BLaER1 (cell line): ENCODE measurements at regions not wholly inside any gene's neighbourhood (a gene's known extent, or its start where the extent isn't known, plus 50 kb on each side); places are given as distances from the start of the nearest gene placed in this dataset.

Experiments
- H3K27ac ChIP-seq: shearing (Covaris generic); formaldehyde crosslinking; 2 replicates; pipeline ENCODE4 v1.8.1; 2022
- H3K27me3 ChIP-seq: shearing (Covaris generic); formaldehyde crosslinking; 2 replicates; pipeline ENCODE4 v1.8.1; 2022
- H3K36me3 ChIP-seq: shearing (Covaris generic); formaldehyde crosslinking; 2 replicates; pipeline ENCODE4 v1.8.1; 2022
- H3K4me1 ChIP-seq: shearing (Covaris generic); formaldehyde crosslinking; 2 replicates; pipeline ENCODE4 v1.8.1; 2022
- H3K4me2 ChIP-seq: shearing (Covaris generic); formaldehyde crosslinking; 2 replicates; pipeline ENCODE4 v1.8.1; 2022
- H3K4me3 ChIP-seq: shearing (Covaris generic); formaldehyde crosslinking; 2 replicates; pipeline ENCODE4 v1.8.1; 2022
- H3K9ac ChIP-seq: shearing (Covaris generic); formaldehyde crosslinking; 2 replicates; pipeline ENCODE4 v1.8.1; 2022
- H3K9me3 ChIP-seq: shearing (Covaris generic); formaldehyde crosslinking; 2 replicates; pipeline ENCODE4 v1.8.1; 2022
- H4K20me1 ChIP-seq: shearing (Covaris generic); formaldehyde crosslinking; 2 replicates; pipeline ENCODE4 v1.8.1; 2022
- Cebpa-rat ChIP-seq: shearing (Covaris generic); IDR thresholded peaks from 2 replicates; pipeline ENCODE4 v1.8.1; 2022

DNA sequence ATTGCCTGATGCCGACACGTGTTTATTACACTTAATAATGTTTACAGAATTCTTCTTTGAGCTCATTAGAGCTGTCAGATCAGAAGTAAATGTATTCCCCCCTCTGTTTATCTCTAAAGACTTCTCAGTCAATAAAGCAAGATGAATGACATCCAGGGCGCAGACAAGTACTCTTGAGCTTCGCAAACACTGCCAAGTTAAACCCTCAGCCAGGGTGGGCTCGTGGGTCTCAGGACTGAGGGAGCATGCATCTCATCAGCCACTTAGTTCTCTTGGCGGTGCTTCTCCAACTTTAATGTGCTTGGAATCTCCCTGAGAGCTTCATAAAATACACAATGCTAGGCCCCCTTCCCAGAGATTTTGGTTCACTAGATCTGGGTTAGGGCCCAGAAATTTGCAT lies 333.9 kb upstream of the THRB start:
- no peaks in the 10 kb centered on the region for H3K9me3 ChIP-seq
- peak overlapping the region; percentile 100 for H3K4me2 ChIP-seq

DNA sequence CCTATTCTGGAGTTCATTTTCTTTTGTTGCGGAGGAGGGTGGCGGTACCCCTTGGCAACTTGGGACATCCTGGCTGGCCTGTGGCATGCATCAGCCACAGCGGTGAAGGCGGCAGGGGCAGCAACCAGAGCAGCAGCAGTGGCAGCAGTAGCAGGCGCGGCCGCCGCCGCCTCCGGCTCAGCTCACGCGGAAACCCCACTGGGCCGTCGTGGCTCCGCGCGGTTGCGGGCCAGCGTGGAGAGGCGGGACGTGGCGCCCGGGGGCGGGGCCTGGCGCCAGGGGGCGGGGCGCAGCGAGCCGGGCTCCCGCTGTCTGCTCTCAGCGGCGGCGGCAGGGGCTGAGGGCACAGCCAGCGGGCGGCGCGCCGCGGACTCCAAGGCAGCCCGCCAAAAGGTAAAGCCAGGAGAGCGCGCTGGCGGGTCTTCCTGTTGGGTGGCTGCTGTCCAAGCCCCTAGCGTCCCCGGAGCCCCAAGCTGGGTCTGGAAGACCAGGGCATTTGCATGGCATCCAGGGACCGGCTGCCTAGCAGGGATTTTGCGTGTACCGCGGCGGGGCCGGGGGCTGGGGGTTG lies 334.4 kb upstream of the THRB start:
- peak overlapping the region; percentile 48; the same call in 1 of the 2 replicates for H3K9ac ChIP-seq
- no peaks in the 10 kb centered on the region for H4K20me1 ChIP-seq
- H3K4me2 ChIP-seq = peak overlapping the region; percentile 100
- no peak overlapping the region for H3K27ac ChIP-seq
- no peaks in the 10 kb centered on the region for H3K9me3 ChIP-seq
- TF ChIP-seq Cebpa-rat = no peak
- peak overlapping the region; percentile 72 for H3K4me3 ChIP-seq
- peaks cover 7% of the 10 kb centered on the region; the same call in 1 of the 2 replicates for H3K4me1 ChIP-seq
- H3K36me3 ChIP-seq = no peaks in the 10 kb centered on the region
- H3K27me3 ChIP-seq = peaks cover 24% of the 10 kb centered on the region

More for the DNA sequence above, 333.9 kb upstream of the THRB start:
- Histone ChIP-seq H3K9ac (no peak overlapping the region), H3K27me3 (peaks cover 24% of the 10 kb centered on the region), H3K27ac (no peak overlapping the region), H3K4me3 (peak overlapping the region; percentile 72), H4K20me1 (no peaks in the 10 kb centered on the region), H3K4me1 (peaks cover 7% of the 10 kb centered on the region; the same call in 1 of the 2 replicates), H3K36me3 (no peaks in the 10 kb centered on the region)
- no peak for TF ChIP-seq Cebpa-rat

DNA sequence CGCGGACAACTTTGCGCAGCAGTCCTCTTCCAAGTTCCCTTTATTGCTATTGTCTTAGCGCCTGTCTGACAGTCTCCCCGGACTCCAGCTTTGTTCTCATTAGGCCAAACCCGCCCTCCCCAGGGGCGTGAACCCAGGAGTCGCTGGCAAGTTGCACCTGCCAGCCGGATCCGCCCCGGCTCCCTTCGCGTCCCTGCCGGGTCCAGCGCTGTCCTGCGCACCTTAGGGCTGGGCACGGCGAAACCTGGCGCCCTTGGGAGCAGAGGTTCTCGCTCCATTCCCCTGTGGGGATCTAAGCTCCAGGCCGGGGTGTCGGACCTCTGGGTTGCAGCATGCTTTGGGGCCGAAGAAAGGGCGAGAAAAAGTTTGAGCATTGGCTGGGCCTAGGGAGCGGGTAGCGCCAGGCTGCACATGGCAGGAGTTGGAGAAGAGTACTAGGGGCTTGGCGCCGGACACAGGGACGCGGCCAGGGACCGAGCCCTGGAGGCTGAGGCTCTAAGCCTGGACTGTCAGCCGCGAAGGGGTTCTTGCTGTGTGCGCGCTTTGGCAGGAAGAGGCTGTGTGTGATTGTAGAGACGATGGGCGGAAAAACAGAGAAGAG lies 335.1 kb upstream of the THRB start:
- Histone ChIP-seq H3K4me3 (peak overlapping the region; percentile 72), H3K36me3 (no peaks in the 10 kb centered on the region), H3K27me3 (peaks cover 24% of the 10 kb centered on the region), H3K27ac (no peak overlapping the region), H3K9me3 (no peaks in the 10 kb centered on the region), H3K4me1 (peaks cover 7% of the 10 kb centered on the region; the same call in 1 of the 2 replicates), H4K20me1 (no peaks in the 10 kb centered on the region), H3K4me2 (peak overlapping the region; percentile 100), H3K9ac (peak overlapping the region; percentile 48; the same call in 1 of the 2 replicates)
- no peak for TF ChIP-seq Cebpa-rat

- TF ChIP-seq Cebpa-rat = no peak
- Histone ChIP-seq H3K4me2 (peak overlapping the region; percentile 100), H3K27me3 (peaks cover 24% of the 10 kb centered on the region), H3K4me1 (peaks cover 7% of the 10 kb centered on the region; the same call in 1 of the 2 replicates), H3K27ac (no peak overlapping the region), H3K9ac (peak overlapping the region; percentile 48; the same call in 1 of the 2 replicates), H4K20me1 (no peaks in the 10 kb centered on the region), H3K9me3 (no peaks in the 10 kb centered on the region), H3K36me3 (no peaks in the 10 kb centered on the region), H3K4me3 (peak overlapping the region; percentile 72)
Measured at GRCh38 chr3:24830230-24831152, 335.8 kb upstream of the THRB start.

GRCh38 chr3:24831221-24831620 lies 336.6 kb upstream of the THRB start:
- TF ChIP-seq Cebpa-rat = no peak
- H3K4me2 ChIP-seq = no peak overlapping the region
- no peaks in the 10 kb centered on the region for H4K20me1 ChIP-seq
- H3K27ac ChIP-seq = no peak overlapping the region
- H3K4me1 ChIP-seq = peaks cover 7% of the 10 kb centered on the region; the same call in 1 of the 2 replicates
- no peak overlapping the region for H3K9ac ChIP-seq
- no peaks in the 10 kb centered on the region for H3K9me3 ChIP-seq
- H3K4me3 ChIP-seq = no peak overlapping the region
- H3K36me3 ChIP-seq = no peaks in the 10 kb centered on the region
- peaks cover 24% of the 10 kb centered on the region for H3K27me3 ChIP-seq

DNA sequence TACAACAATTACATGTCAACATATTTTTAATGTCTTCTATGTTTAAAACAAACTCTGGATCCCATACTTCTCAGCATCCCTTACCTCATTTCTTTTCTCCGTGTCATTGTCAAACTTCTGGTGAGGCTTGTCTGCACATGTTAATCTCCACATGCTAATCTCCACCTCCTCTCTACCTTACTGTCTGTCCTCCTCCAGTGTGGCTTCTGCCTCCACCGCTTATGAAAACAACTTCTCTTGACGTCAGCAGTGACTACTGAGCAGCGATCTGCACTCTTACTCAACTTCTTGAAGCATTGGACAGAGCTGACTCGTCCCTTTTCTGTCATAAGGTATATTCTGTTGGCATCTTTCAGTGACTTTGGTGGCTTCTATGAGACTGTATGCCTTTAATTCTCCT lies 338.2 kb upstream of the THRB start:
- Histone ChIP-seq H3K4me1 (peaks cover 7% of the 10 kb centered on the region; the same call in 1 of the 2 replicates), H4K20me1 (no peaks in the 10 kb centered on the region), H3K27ac (no peak overlapping the region), H3K4me2 (no peak overlapping the region), H3K4me3 (no peak overlapping the region), H3K27me3 (peaks cover 24% of the 10 kb centered on the region), H3K9ac (no peak overlapping the region), H3K9me3 (no peaks in the 10 kb centered on the region), H3K36me3 (no peaks in the 10 kb centered on the region)
- no peak for TF ChIP-seq Cebpa-rat

DNA sequence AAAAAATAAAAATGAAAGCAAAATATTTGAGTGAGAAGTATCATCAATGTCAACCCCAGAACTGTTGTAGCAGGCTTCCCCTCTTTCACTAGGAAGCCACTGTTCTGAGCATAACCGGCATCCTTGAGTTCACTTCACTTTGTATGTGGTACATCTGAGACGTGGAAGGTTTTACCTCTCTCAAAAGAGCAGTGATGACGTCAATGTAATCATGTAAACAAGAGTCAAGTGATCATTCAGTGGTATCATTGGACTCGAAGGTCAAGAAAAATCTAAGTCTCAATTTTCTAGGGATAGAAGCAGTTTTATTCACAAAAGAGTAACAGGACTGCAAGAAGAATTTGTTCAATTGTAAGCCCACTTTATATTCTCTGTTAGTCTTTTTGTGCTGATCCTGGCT lies 339.8 kb upstream of the THRB start:
- Histone ChIP-seq H3K27me3 (peaks cover 19% of the 10 kb centered on the region), H3K4me3 (no peak overlapping the region), H3K27ac (no peak overlapping the region), H3K9me3 (no peaks in the 10 kb centered on the region), H3K4me2 (no peak overlapping the region), H3K4me1 (0 out of 2 replicates have a peak, but pooled peaks cover 3% of the 10 kb centered on the region), H4K20me1 (no peaks in the 10 kb centered on the region), H3K36me3 (no peaks in the 10 kb centered on the region), H3K9ac (no peak overlapping the region)
- no peak for TF ChIP-seq Cebpa-rat

DNA sequence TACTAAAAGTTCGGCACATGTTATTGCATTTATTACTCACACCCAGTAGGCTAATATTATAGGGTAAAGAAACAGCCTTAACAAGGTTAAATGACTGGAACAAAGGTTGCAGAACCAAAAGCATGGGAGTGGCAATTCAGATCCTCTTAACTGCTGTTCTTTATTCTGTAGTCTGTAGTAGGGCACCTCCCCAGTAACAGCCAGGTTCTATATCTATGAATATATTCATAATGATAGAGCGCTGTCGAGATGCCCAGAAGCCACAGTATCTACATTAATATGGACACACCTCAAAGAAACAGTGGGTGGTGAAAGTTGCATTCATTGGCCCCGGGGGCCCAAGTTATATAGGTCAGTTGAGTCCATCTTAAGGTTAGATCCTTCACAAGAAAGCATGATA lies 340.9 kb upstream of the THRB start:
- Histone ChIP-seq H3K27me3 (peaks cover 8% of the 10 kb centered on the region), H3K4me1 (0 out of 2 replicates have a peak, but pooled peaks cover 3% of the 10 kb centered on the region), H3K36me3 (no peaks in the 10 kb centered on the region), H3K9me3 (no peaks in the 10 kb centered on the region), H3K9ac (no peak overlapping the region), H3K4me2 (no peak overlapping the region), H3K4me3 (no peak overlapping the region), H4K20me1 (no peaks in the 10 kb centered on the region), H3K27ac (no peak overlapping the region)
- TF ChIP-seq Cebpa-rat = no peak

- Histone ChIP-seq H3K36me3 (no peaks in the 10 kb centered on the region), H3K4me3 (no peak overlapping the region), H3K9me3 (no peaks in the 10 kb centered on the region), H3K27me3 (no peaks in the 10 kb centered on the region), H3K4me2 (no peak overlapping the region), H3K4me1 (no peaks in the 10 kb centered on the region), H4K20me1 (no peaks in the 10 kb centered on the region), H3K9ac (no peak overlapping the region), H3K27ac (no peak overlapping the region)
- TF ChIP-seq Cebpa-rat = no peak
Measured at GRCh38 chr3:24837601-24838000, 343.0 kb upstream of the THRB start.
